ENCODE measurements at regions not wholly inside any gene's neighbourhood (a gene's known extent, or its start where the extent isn't known, plus 50 kb on each side); places are given as distances from the start of the nearest gene placed in this dataset.

DNA sequence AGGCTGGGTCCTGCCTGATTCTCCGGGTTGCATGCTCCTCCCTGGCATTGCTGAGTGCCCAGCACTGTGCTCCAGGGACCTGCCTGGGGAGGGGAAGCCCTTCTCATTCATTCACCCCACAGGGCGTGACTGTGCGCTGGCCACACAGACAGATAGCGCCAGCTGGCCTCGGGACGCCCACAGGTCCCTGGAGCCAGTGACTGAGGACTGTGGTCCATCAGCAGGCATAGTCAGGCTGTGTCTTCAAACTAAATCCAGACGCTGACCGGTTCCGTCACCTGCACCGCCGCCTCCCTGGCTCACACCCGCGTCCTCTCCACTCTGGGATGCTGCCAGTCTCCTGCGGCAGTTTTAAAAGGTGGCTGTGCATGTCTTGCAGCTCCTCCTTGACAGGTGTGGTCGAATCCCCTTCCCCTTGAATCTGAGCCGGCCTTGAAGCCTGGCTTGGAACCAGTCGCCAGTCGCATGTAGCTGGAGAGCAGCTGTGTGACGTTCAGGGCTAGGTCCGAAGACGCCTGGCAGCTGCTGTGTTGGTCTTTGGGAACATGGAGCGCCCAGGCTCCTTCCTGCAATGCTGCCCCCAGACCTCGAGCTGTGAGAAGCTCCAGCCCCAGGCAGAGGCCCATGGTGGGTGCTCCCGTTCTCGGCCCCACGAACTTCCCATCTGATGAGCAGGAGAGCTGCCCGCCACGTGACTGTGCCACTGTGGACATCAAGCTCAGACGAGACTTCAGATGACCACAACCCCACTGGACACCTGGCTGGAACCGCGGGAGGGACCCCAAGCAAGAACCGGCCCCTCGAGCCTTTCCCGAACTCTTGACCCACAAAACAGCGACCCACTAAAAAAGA lies 94.1 kb downstream of the ADRA2C start:
- DNase-seq (ENCODE audit: low read depth): no peak
- H3K4me3 ChIP-seq (ENCODE audit: low read depth, low read length): no peak overlapping the region
- TF ChIP-seq, protein P1, sequence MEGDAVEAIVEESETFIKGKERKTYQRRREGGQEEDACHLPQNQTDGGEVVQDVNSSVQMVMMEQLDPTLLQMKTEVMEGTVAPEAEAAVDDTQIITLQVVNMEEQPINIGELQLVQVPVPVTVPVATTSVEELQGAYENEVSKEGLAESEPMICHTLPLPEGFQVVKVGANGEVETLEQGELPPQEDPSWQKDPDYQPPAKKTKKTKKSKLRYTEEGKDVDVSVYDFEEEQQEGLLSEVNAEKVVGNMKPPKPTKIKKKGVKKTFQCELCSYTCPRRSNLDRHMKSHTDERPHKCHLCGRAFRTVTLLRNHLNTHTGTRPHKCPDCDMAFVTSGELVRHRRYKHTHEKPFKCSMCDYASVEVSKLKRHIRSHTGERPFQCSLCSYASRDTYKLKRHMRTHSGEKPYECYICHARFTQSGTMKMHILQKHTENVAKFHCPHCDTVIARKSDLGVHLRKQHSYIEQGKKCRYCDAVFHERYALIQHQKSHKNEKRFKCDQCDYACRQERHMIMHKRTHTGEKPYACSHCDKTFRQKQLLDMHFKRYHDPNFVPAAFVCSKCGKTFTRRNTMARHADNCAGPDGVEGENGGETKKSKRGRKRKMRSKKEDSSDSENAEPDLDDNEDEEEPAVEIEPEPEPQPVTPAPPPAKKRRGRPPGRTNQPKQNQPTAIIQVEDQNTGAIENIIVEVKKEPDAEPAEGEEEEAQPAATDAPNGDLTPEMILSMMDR (conservative IDR thresholded peaks at IDR 0.05; ENCODE audit: low read depth, low read length): no peak

DNA sequence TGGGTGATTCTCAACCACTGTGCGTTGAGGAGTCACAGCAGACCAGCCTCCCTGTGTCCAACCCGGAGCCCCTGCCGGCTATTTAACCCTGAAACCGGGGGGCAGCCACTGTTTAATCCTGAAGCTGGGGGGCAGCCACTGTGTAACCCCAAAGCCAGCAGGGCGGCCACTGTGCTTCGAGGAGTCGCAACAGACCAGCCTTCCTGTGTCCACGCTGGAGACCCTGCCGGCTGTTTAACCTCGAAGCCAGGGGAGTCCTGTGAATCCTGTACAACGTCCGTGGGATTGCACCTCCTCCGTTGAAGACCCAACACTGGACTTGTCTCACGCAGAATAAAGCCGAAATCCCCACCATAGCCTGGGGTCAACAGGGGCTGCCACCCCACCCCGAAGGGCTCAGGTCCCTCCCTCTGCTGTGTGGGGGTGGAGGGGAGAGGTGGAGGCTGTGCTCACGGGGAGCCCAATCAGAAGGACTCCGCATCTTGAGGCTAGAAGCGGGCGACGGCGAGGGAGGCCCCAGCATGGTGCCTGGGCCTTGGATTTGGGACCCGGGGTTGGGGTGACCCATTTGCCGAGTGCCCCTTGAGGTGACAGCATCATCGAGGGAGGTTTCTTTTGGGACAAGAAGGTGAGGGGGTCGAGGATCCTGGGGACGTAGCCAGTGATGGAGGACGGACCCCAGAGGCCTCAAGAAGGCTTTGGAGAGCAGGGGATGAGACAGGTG lies 94.9 kb downstream of the ADRA2C start:
- H3K4me3 ChIP-seq (ENCODE audit: low read depth, low read length): no peak overlapping the region
- DNase-seq (ENCODE audit: low read depth): no peak
- TF ChIP-seq, protein P1 (conservative IDR thresholded peaks at IDR 0.05; ENCODE audit: low read depth, low read length): no peak

DNA sequence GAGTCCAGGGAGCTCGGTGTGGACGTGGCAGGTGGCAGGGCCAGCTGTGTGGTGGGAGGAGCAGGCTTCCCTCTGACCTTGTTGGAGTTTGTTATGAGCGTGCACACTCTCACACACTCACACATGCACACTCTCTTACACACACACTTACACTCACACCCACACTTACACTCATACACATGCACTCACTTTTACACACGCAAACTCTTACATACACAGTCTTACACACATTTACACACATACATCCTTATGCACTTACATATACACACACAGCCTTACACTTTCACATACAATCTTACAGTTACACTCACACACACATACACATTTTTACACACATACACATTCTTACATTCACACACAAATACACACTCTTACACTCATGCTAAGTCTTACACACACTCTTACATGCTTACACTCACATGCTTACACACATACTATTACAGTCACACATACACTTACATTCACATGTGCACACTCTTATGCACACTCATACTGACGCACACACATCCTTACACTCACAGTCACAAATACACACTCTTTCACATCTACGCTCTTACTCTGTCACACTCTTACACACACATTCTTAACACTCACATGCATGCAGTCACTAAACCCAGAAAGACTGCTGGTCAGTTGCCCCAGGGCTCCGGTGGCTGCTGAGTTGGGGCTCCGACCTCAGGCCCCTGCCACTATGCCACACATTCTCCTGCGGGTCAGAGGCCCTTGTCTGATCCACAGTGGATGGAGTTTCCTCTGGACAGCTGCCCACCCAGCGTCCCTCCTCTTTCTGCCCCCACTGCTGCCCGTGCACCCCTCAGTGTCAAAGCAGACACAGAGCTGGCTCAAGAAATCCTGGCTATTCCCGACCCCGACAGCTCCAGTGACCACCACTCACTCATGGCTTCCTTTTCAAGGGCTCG lies 95.8 kb downstream of the ADRA2C start:
- DNase-seq (ENCODE audit: low read depth): no peak
- H3K4me3 ChIP-seq (ENCODE audit: low read depth, low read length): no peak overlapping the region
- TF ChIP-seq, protein P1 (conservative IDR thresholded peaks at IDR 0.05; ENCODE audit: low read depth, low read length): no peak

DNA sequence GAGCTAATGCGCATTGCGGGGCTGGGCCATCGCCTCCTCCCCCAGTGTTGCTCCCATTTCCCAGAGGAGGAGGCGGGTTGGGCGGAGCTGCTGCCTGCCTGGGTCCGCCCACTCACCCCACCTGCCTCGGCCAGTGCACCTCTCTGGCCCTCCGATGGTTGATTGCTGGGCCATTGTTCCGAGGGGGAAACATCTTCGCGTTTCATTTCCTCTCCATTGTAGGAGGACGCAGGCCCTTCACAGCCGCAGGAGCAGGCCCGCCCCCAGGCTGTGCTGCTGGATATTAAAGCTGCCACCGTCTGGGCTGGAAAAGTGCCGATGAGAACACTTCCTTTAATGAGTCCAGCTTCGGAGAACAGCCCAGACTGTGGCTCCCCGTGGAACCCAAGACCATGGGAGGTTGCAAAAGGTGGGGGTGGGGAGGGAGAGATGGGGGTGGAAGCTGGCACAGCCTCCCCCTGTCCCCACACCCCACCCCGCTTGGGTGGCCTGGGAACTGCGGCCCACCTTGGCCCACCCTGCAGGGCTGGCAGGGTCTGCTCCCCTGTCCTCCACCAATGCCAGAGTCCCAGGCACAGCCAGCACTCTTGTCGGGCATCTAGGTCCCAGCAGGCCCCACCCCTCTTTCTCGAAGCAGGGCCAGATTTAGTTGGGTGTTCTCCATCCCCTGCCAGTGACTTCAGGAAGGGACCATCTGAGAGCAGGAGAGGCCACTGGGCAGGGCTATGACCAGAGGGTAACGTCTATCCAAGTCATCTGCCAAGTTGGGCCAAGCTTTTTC lies 96.6 kb downstream of the ADRA2C start:
- no peak overlapping the region for H3K4me3 ChIP-seq (ENCODE audit: low read depth, low read length)
- DNase-seq (ENCODE audit: low read depth): no peak
- TF ChIP-seq, protein P1 (conservative IDR thresholded peaks at IDR 0.05; ENCODE audit: low read depth, low read length): no peak

DNA sequence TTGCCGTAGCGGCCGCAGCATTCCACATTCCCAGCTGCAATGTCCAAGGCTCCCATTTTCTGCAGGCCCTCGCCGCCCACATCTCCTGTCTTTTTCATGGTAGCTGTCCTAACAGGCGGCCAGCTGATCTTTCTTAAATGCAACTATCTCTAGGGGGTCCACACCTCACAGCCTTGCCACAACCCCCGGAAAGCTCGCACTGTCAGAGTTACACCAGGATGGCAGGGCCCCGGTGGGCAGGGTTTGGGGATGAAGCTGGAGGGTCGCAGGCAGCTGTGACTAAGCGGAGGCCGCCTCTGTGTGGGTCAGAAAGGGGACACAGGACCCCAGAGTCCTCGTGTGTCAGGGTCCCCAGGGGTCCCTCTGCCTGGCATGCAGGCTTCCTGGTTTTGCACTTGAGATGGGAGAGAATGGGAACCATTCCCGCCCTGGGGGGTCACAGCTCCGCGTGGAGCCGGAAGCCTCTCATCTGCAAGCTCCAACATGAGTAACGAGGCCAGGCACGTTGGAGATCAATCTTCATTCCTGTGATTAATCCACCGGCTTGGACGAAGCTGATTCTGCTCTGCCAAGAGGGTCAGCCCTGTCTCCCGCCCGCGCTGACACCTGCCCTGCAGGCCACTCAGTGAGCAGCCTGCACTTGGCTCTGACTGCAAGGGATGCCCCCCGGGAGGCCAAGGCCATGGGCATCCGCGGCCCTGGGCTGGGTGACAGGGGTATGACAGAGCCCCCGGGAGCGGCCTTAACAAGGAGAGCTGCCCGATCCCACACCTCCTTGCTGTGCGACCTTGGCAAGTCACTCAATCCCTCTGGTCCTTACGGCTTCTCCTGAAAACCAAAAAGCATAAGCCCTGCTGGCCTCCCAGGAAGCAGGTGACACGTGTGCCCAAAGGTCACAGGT lies 97.9 kb downstream of the ADRA2C start:
- DNase-seq (ENCODE audit: low read depth): no peak
- H3K4me3 ChIP-seq (ENCODE audit: low read depth, low read length): no peak overlapping the region
- TF ChIP-seq, protein P1 (conservative IDR thresholded peaks at IDR 0.05; ENCODE audit: low read depth, low read length): no peak
